ENCODE measurements at regions not wholly inside any gene's neighbourhood (a gene's known extent, or its start where the extent isn't known, plus 50 kb on each side); places are given as distances from the start of the nearest gene placed in this dataset.

GRCh38 chr1:43069461-43070050 lies 102.5 kb downstream of the EBNA1BP2 start:
- no peak for TF ChIP-seq CTCF (conservative IDR thresholded peaks at IDR 0.05)
- H3K27ac ChIP-seq, result no peak overlapping the region

GRCh38 chr1:43068911-43069310 lies 103.2 kb downstream of the EBNA1BP2 start:
- H3K27ac ChIP-seq, result no peak overlapping the region
- no peak for TF ChIP-seq CTCF (conservative IDR thresholded peaks at IDR 0.05)

GRCh38 chr1:43067977-43068751 lies 103.9 kb downstream of the EBNA1BP2 start:
- TF ChIP-seq CTCF (conservative IDR thresholded peaks at IDR 0.05), result no peak
- peak overlapping the region; percentile 42; the same call in 1 of the 2 replicates for H3K27ac ChIP-seq

GRCh38 chr1:43067233-43067745 lies 104.8 kb downstream of the EBNA1BP2 start:
- TF ChIP-seq CTCF (conservative IDR thresholded peaks at IDR 0.05), result no peak
- no peak overlapping the region for H3K27ac ChIP-seq

GRCh38 chr1:43066578-43066977 lies 105.5 kb downstream of the EBNA1BP2 start:
- TF ChIP-seq CTCF (conservative IDR thresholded peaks at IDR 0.05), result no peak
- no peak overlapping the region for H3K27ac ChIP-seq

- H3K27ac ChIP-seq, result no peak overlapping the region
- no peak for TF ChIP-seq CTCF (conservative IDR thresholded peaks at IDR 0.05)
Measured at GRCh38 chr1:43065616-43066399, 106.3 kb downstream of the EBNA1BP2 start.

- no peak overlapping the region for H3K27ac ChIP-seq
- no peak for TF ChIP-seq CTCF (conservative IDR thresholded peaks at IDR 0.05)
Measured at GRCh38 chr1:43065191-43065590, 106.5 kb upstream of the SLC2A1 start.
